Middle frontal gyrus (tissue), 1 donor: ENCODE measurements at regions not wholly inside any gene's neighbourhood (a gene's known extent, or its start where the extent isn't known, plus 50 kb on each side); places are given as distances from the start of the nearest gene placed in this dataset.

Experiments used
- DNase-seq: peaks from one replicate; pipeline ENCODE4 v3.0.0-alpha.2; 2015; ENCODE audit warnings: low spot score; ENCODE audit errors: extremely low spot score

- DNase-seq, result no peak
These were observed 524.0 kb downstream of the UTRN start for GRCh38 chr6:144809120-144809519.

- no peak for DNase-seq
These were observed 524.8 kb downstream of the UTRN start for GRCh38 chr6:144809969-144810368.

- no peak for DNase-seq
These were observed 526.0 kb downstream of the UTRN start for GRCh38 chr6:144811140-144811539.

- DNase-seq, result no peak
These were observed 531.8 kb downstream of the UTRN start for GRCh38 chr6:144816936-144817335.

DNA sequence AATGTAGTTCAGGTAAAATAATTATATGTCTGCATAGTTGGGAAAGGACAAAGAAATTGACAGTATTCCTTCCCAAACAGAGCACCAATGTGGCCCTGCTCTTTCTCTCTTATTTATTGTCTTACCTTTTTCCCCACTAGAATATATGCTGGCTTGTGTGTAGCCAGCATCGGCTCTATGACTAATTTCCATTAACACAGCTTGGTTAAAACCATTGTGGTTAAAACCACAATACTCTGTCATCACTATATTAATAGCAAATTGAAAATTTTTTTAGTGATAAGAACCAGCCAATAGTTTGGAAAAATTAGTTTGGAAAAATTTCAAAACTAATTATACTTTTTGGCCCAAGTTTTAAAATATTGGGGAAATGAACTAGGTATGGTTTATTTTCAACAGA is 535.1 kb downstream of the UTRN start:
- DNase-seq, result no peak

DNA sequence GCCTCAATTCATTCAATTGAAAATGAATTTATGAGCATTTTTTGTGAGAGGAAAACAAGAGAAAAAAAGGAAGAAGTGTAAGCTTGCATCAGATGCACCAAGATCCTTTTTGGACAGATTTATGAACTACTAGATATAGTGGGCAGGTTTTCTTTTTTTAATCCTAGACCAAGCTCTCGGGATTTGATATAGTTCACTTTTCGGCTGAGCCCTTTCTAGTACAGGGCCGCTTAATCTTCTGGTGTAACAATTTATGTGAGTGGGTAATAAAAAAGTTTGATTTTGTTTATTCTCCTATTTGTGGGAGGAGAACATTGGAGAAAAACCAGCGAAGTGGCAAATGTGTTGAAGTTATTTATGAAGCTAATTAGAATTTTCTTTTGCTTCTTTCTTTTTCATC is 538.0 kb downstream of the UTRN start:
- no peak for DNase-seq

GRCh38 chr6:144824018-144824417 is 538.9 kb downstream of the UTRN start:
- DNase-seq, result no peak

DNA sequence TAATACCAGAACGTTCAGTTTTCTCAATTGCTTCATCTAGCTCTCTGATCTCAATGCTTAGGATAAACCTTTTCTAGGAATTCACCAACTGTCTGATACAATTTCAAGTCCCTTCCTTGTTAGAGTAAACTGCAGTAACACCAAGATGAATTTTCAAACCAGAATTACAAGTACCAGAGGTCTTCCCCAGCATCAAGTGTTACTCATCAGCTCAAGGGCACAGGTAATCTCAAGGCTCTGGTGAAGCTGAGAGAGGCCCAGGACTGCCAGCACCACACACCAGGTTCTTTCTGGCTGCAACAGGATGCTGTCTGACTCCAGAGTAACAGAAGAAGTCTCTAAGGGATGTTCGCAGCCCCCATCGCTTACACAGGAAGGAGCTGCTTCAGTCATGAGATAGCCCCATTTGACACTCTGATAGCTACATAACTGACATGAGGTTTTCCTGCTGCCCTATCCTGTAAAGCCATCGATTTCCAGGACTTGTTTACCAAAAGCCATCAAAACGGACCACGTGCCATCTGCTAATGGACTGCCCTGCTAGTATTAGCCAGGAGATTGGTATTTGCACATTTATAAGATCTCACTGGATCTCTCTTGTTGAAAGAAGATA is 549.4 kb downstream of the UTRN start:
- no peak for DNase-seq

DNA sequence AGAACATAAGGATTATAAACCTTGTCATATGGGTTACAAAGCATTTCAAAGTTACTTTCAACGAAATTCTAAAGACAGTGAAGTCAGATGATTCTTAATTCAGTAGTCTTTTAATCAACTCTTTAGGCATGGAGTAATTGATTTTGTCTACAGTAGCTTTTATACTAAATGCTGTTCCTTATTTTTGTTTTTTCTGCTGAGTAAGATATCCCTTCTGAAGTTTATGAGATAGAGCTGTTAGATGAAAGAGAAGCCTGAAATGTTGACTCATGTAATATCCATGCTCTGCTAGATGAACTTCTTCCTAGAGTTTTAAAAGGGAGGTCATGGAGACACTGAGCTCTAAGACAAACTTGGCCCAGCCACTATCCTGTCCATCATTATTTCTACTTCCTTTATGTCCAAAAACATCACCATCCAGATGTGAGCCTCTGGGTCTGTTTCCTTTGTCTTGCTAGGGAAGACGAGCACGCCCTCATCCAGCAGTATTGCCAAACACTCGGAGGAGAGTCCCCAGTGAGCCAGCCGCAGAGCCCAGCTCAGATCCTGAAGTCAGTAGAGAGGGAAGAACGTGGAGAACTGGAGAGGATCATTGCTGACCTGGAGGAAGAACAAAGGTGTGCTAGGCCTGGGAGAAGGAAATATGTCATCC is 550.3 kb downstream of the UTRN start:
- DNase-seq, result no peak

DNA sequence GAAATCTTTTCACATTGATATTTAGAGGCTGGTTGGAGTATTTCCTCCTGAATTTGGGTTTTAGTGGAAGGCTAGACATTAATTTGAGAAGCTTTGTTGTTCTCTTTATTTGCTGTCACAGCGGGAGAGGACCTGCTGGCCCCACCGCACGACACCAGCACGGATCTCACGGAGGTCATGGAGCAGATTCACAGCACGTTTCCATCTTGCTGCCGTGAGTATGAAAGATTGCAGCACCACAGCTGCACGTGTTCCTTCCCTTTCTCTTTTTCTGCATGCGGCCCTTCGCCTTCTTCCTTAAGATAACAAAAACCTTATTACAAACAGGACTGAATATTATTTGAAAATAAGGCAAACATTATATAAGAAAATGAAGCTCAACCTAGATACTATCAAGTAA is 555.5 kb downstream of the UTRN start:
- DNase-seq, result no peak

DNA sequence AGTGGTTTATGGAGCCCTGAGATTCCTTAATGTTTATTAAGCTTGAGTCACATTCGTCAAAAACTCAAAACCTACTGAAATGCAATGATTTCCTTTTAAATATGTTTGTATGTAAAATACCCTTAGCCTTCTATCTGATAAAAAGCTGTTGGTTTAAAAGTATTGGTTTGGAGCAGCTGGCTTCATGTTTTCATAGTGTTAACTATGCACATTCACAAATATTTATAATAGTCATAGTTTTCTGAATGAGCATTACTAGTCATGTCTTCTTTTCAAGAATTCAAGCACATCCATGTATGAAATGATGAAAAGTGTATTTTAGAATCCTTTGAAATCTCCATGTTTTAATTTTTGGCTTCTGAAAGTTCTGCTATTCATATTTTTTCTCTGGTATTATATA is 558.6 kb downstream of the UTRN start:
- DNase-seq, result no peak

- DNase-seq, result no peak
These were observed 559.5 kb downstream of the UTRN start for GRCh38 chr6:144844596-144844995.

- DNase-seq, result no peak
These were observed 560.1 kb downstream of the UTRN start for GRCh38 chr6:144845186-144845585.

DNA sequence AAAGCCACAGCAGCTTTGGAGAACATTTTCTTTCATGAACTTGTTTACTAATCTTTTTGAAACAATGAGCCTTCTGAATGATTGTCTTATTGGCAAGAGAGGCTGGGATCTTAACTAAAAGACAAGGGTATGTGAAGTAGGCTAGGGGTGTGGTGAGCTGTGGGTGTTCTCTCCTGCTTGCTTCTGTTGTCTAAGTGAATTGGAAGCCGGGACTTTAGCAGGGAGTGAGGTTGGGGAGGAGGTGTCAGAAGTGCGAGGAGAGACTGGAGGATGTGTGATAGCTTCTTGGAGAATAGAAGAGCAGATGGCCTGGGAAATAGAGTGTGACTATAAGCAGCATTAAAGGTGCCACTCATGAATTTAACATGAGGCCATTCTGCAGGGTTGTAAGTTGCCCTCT is 562.8 kb downstream of the UTRN start:
- DNase-seq, result peak; percentile 13

DNA sequence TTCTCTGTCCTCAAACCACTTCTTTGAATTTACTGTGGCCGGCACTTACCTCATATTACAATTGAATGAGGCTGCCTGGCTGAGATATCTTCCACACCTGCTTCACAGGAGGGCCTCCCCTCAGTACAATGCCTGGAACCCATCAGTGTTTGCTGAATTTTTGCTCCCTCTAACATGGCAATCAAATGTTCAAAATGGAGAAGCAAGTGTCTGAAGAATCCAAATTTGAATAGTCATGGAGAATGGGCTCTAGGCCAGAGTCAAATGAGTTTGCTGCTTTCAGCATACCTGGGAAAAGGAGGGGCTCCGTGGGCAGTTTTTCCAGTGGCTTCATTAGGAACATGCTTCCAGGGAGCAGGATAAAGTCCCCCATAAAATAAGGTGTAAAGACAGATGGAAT is 564.8 kb downstream of the UTRN start:
- no peak for DNase-seq

DNA sequence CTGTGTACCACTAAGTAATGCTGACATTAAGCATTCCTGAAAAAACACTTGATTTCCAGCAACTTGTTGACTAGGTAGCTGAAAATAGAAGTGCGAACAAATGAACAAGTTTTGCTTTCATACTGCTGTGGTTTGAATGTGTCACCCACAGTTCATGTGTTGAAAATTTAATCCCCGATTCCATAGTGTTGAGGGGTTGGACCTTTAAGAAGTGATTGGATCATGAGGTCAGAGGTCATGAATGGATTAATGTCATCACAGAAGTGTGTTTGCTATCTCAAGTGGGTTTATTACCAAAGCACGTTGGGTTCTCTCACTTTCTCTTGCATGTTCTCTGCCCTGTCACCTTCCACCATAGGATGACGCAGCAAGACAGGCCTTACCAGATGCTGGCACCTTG is 568.5 kb downstream of the UTRN start:
- no peak for DNase-seq

GRCh38 chr6:144854654-144855053 is 569.5 kb downstream of the UTRN start:
- DNase-seq, result no peak

- DNase-seq, result no peak
These were observed 570.2 kb downstream of the UTRN start for GRCh38 chr6:144855375-144855774.

- no peak for DNase-seq
These were observed 570.8 kb downstream of the UTRN start for GRCh38 chr6:144855812-144856531.

DNA sequence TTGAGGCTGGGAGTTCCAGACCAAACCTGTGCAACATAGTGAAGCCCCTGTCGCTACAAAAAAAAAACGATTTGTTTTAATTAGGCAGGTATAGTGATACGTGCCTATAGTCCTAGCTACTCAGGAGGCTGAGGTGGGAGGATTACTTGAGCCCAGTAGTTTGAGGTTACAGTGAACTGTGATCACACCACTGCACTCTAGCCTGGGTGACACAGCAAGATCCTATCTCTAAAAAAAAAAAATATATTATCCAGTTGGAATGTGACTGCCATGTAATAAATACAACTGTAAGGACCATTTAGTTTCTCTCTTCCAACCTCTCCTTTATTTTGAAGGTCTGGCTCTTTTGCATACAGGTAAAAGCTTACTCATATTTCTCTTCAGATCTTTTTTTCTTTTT is 571.5 kb downstream of the UTRN start:
- DNase-seq, result no peak

DNA sequence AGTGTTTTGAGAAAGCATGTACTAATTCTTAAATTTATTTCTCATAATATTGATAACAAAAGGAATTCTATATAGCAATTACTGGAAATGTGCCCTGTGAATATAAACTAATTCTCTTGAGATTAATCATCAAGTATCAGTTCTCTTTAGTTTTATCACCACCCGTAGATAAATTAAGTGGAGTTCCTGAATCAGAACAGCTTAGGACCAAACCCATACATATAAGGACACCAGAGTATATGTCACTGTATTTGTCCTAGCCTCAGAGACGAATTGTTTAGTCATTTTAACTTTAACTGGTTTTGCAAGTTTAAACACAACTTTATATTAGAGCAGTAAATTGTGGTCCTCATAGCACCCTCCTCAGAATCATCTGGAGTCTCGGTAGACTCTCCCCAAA is 572.0 kb downstream of the UTRN start:
- DNase-seq, result no peak

- DNase-seq, result no peak
These were observed 577.6 kb downstream of the UTRN start for GRCh38 chr6:144862769-144863168.

DNA sequence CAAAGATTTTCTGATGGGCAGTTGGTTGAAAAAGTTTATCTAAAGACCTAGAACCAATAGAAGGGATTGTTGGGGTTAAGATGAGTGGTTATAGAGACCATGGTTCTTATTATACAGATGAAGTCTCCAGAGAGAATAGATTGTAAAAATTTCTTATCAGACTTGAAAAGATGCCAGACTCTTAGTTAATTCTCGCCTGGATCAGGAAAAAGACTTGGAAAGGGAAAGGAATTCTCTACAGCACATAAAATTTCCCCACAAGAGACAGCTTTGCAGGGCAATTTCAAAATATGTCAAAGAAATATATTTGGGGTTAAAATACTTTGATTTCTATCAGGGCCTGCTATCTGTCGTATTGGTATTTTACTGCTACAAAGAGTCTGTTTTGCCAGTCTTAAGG is 582.6 kb downstream of the UTRN start:
- no peak for DNase-seq
